ENCODE measurements at regions not wholly inside any gene's neighbourhood (a gene's known extent, or its start where the extent isn't known, plus 50 kb on each side); places are given as distances from the start of the nearest gene placed in this dataset.
A peak's percentile ranks its signal among the peaks of the same experiment; 100 is the strongest.

- ChIA-PET POLR2A (ENCODE audit: unreplicated experiment) (no interaction called here), CTCF (no interaction called here)
- Histone ChIP-seq H3K36me3 (ENCODE audit: low read depth, low read length) (no peaks in the 10 kb centered on the region), H3K4me3 (ENCODE audit: low read length) (no peak overlapping the region), H3K79me2 (ENCODE audit: low read length) (no peaks in the 10 kb centered on the region), H3F3A (ENCODE audit: low read length, unreplicated experiment) (no peaks in the 10 kb centered on the region), H4K20me1 (ENCODE audit: low read length) (no peaks in the 10 kb centered on the region), H3K4me2 (ENCODE audit: low read length) (no peak overlapping the region), H3K27me3 (ENCODE audit: low read length) (peaks cover 4% of the 10 kb centered on the region; the same call in 1 of the 2 replicates), H3K27ac (ENCODE audit: low read length) (no peak overlapping the region), H2AFZ (ENCODE audit: low read length) (no peak overlapping the region), H3K9me3 (ENCODE audit: low read length) (no peaks in the 10 kb centered on the region), H3K4me1 (ENCODE audit: insufficient read depth, low read length) (no peaks in the 10 kb centered on the region), H3K9ac (ENCODE audit: low read length) (no peak overlapping the region), H3K9me2 (replicated peaks; ENCODE audit: low read length) (no peaks in the 10 kb centered on the region)
- BruUV-seq (replicated peaks) = no TSS peak
- DNase-seq (no peak), ATAC-seq (no peak)
- no peak for TF ChIP-seq EZH2phosphoT487 (IDR thresholded peaks at IDR 0.05; ENCODE audit: borderline replicate concordance, low read length)
- no peak for TF ChIP-seq EZH2 (IDR thresholded peaks at IDR 0.05; ENCODE audit: low read length, unreplicated experiment)
- TF ChIP-seq, protein P1, sequence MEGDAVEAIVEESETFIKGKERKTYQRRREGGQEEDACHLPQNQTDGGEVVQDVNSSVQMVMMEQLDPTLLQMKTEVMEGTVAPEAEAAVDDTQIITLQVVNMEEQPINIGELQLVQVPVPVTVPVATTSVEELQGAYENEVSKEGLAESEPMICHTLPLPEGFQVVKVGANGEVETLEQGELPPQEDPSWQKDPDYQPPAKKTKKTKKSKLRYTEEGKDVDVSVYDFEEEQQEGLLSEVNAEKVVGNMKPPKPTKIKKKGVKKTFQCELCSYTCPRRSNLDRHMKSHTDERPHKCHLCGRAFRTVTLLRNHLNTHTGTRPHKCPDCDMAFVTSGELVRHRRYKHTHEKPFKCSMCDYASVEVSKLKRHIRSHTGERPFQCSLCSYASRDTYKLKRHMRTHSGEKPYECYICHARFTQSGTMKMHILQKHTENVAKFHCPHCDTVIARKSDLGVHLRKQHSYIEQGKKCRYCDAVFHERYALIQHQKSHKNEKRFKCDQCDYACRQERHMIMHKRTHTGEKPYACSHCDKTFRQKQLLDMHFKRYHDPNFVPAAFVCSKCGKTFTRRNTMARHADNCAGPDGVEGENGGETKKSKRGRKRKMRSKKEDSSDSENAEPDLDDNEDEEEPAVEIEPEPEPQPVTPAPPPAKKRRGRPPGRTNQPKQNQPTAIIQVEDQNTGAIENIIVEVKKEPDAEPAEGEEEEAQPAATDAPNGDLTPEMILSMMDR (conservative IDR thresholded peaks at IDR 0.05; ENCODE audit: low read depth, low read length) = no peak
- intact Hi-C loops (cut with micrococcal nuclease) = no loop called here
These were observed 689.5 kb downstream of the TMEM182 start for GRCh38 chr2:103451283-103451682.

DNA sequence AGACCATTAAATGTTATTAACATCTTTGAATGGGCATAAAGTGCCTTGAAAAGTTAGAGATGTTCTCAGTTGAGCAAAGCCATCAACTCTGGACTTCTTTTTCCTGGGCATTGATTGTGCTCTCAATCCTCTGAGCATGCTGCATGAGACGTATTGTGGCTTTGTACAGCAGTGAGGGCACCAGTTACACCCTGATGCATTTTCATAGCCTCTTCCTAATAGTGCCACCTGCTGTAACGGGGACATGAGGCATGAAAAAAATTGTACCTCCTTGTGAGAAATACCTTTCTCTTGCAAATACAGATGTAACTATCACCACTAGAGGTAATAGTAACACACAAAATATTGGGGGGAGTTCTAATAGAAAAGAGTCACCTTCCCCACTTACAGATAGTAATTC is 697.5 kb downstream of the TMEM182 start:
- intact Hi-C loops (cut with micrococcal nuclease) = no loop called here
- no peak overlapping the region for H3K4me2 ChIP-seq (ENCODE audit: low read length)

DNA sequence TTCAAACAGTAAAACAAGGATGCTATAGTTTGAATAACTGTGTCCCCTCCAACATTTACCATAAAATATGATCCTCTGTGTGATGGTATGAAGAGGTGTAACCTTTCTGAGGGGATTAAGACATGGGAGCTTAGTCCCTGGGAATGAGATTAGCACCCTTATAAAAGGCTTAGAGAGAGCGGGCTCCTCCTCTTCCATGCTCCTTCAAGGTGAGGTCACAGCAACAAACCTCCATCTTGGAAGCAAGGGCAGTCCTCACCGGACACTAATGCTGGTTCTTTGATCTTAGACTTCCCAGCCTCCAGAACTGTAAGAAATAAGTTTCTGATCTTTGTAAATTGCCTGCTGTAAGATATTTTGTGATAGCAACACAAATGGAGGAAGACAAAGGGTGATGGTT is 700.3 kb downstream of the TMEM182 start:
- ChIA-PET POLR2A (ENCODE audit: unreplicated experiment) (no interaction called here), CTCF (no interaction called here)
- DNase-seq (no peak), ATAC-seq (no peak)
- H3K36me3 ChIP-seq (ENCODE audit: low read depth, low read length) = no peaks in the 10 kb centered on the region
- no peaks in the 10 kb centered on the region for H3K4me1 ChIP-seq (ENCODE audit: insufficient read depth, low read length)
- no peak overlapping the region for H3K27ac ChIP-seq (ENCODE audit: low read length)
- TF ChIP-seq EZH2 (IDR thresholded peaks at IDR 0.05; ENCODE audit: low read length, unreplicated experiment) = no peak
- TF ChIP-seq, protein P1 (conservative IDR thresholded peaks at IDR 0.05; ENCODE audit: low read depth, low read length) = no peak
- TF ChIP-seq EZH2phosphoT487 (IDR thresholded peaks at IDR 0.05; ENCODE audit: borderline replicate concordance, low read length) = no peak
- H2AFZ ChIP-seq (ENCODE audit: low read length) = no peak overlapping the region
- H3K9ac ChIP-seq (ENCODE audit: low read length) = no peak overlapping the region
- 0 out of 2 replicates have a peak, but pooled peaks cover 4% of the 10 kb centered on the region for H3K9me3 ChIP-seq (ENCODE audit: low read length)
- H3K4me2 ChIP-seq (ENCODE audit: low read length) = no peak overlapping the region
- no peaks in the 10 kb centered on the region for H3K79me2 ChIP-seq (ENCODE audit: low read length)
- no peaks in the 10 kb centered on the region for H3K9me2 ChIP-seq (replicated peaks; ENCODE audit: low read length)
- no peaks in the 10 kb centered on the region for H3F3A ChIP-seq (ENCODE audit: low read length, unreplicated experiment)
- no peak overlapping the region for H3K4me3 ChIP-seq (ENCODE audit: low read length)
- H4K20me1 ChIP-seq (ENCODE audit: low read length) = no peaks in the 10 kb centered on the region
- H3K27me3 ChIP-seq (ENCODE audit: low read length) = peaks cover 32% of the 10 kb centered on the region; the same call in 1 of the 2 replicates
- no TSS peak for BruUV-seq (replicated peaks)
- intact Hi-C loops (cut with micrococcal nuclease) = no loop called here

More for the DNA sequence above, 697.5 kb downstream of the TMEM182 start:
- ChIA-PET POLR2A (ENCODE audit: unreplicated experiment) (no interaction called here), CTCF (no interaction called here)
- H3K9me2 ChIP-seq (replicated peaks; ENCODE audit: low read length) = no peaks in the 10 kb centered on the region
- TF ChIP-seq, protein P1 (conservative IDR thresholded peaks at IDR 0.05; ENCODE audit: low read depth, low read length) = peak; percentile 18; the same call in 1 of the 2 replicates
- no peak for TF ChIP-seq EZH2 (IDR thresholded peaks at IDR 0.05; ENCODE audit: low read length, unreplicated experiment)
- no peak for TF ChIP-seq EZH2phosphoT487 (IDR thresholded peaks at IDR 0.05; ENCODE audit: borderline replicate concordance, low read length)
- no peaks in the 10 kb centered on the region for H3F3A ChIP-seq (ENCODE audit: low read length, unreplicated experiment)
- H4K20me1 ChIP-seq (ENCODE audit: low read length) = no peaks in the 10 kb centered on the region
- H3K9ac ChIP-seq (ENCODE audit: low read length) = no peak overlapping the region
- BruUV-seq (replicated peaks) = no TSS peak
- H2AFZ ChIP-seq (ENCODE audit: low read length) = no peak overlapping the region
- H3K9me3 ChIP-seq (ENCODE audit: low read length) = no peaks in the 10 kb centered on the region
- no peaks in the 10 kb centered on the region for H3K79me2 ChIP-seq (ENCODE audit: low read length)
- no peaks in the 10 kb centered on the region for H3K36me3 ChIP-seq (ENCODE audit: low read depth, low read length)
- H3K4me3 ChIP-seq (ENCODE audit: low read length) = no peak overlapping the region
- DNase-seq = no peak
- no peak overlapping the region for H3K27ac ChIP-seq (ENCODE audit: low read length)
- no peak for ATAC-seq
- peaks cover 19% of the 10 kb centered on the region; the same call in 1 of the 2 replicates for H3K27me3 ChIP-seq (ENCODE audit: low read length)
- H3K4me1 ChIP-seq (ENCODE audit: insufficient read depth, low read length) = no peaks in the 10 kb centered on the region
